GM18858 (cell line): ENCODE measurements at regions not wholly inside any gene's neighbourhood (a gene's known extent, or its start where the extent isn't known, plus 50 kb on each side); places are given as distances from the start of the nearest gene placed in this dataset.
A peak's percentile ranks its signal among the peaks of the same experiment; 100 is the strongest.

Experiments used
- ATAC-seq: cut with Tn5 transposase; IDR thresholded peaks from one replicate; pipeline ENCODE4 v1.9.1; 2021; ENCODE audit not compliant: unreplicated experiment

- no peak for ATAC-seq
Measured at GRCh38 chr1:234748713-234749112, 138.7 kb upstream of the IRF2BP2 start.

- no peak for ATAC-seq
Measured at GRCh38 chr1:234748066-234748465, 138.1 kb upstream of the IRF2BP2 start.

GRCh38 chr1:234746798-234747196 is 136.8 kb upstream of the IRF2BP2 start:
- ATAC-seq = no peak

- ATAC-seq = no peak
Measured at GRCh38 chr1:234745844-234746797, 136.1 kb upstream of the IRF2BP2 start.

GRCh38 chr1:234745276-234745675 is 135.3 kb upstream of the IRF2BP2 start:
- no peak for ATAC-seq

GRCh38 chr1:234743791-234744611 is 134.0 kb upstream of the IRF2BP2 start:
- ATAC-seq = no peak

GRCh38 chr1:234742622-234743021 is 132.6 kb upstream of the IRF2BP2 start:
- no peak for ATAC-seq

GRCh38 chr1:234737967-234738314 is 128.0 kb upstream of the IRF2BP2 start:
- no peak for ATAC-seq

GRCh38 chr1:234735916-234736315 is 125.9 kb upstream of the IRF2BP2 start:
- no peak for ATAC-seq

- no peak for ATAC-seq
Measured at GRCh38 chr1:234735476-234735875, 125.5 kb upstream of the IRF2BP2 start.

GRCh38 chr1:234734869-234735268 is 124.9 kb upstream of the IRF2BP2 start:
- no peak for ATAC-seq

- ATAC-seq = no peak
Measured at GRCh38 chr1:234734412-234734835, 124.4 kb upstream of the IRF2BP2 start.

GRCh38 chr1:234733427-234733826 is 123.4 kb upstream of the IRF2BP2 start:
- ATAC-seq = no peak

- ATAC-seq = no peak
Measured at GRCh38 chr1:234732671-234733390, 122.9 kb upstream of the IRF2BP2 start.

GRCh38 chr1:234732260-234732659 is 122.3 kb upstream of the IRF2BP2 start:
- ATAC-seq = no peak

- peak; percentile 12 for ATAC-seq
Measured at GRCh38 chr1:234731569-234732085, 121.6 kb upstream of the IRF2BP2 start.

- peak; percentile 55 for ATAC-seq
Measured at GRCh38 chr1:234730770-234731568, 121.0 kb upstream of the IRF2BP2 start.

- ATAC-seq = no peak
Measured at GRCh38 chr1:234730475-234730769, 120.4 kb upstream of the IRF2BP2 start.

- ATAC-seq = no peak
Measured at GRCh38 chr1:234729561-234730474, 119.8 kb upstream of the IRF2BP2 start.
